H1 (cell line): ENCODE measurements at regions not wholly inside any gene's neighbourhood (a gene's known extent, or its start where the extent isn't known, plus 50 kb on each side); places are given as distances from the start of the nearest gene placed in this dataset.

Source experiments
- CTCF ChIA-PET: fragments of 300-600 bp; sonication (Branson Sonifier 250); formaldehyde crosslinking; loops from one replicate; lab custom pipeline; 2021; ENCODE audit not compliant: partially characterized antibody; lab: Charles Lee
- POLR2A ChIA-PET: fragments of 300-600 bp; sonication (Branson Sonifier 250); formaldehyde crosslinking; loops from one replicate; lab custom pipeline; 2021; ENCODE audit warnings: inconsistent platforms; ENCODE audit not compliant: partially characterized antibody; lab: Charles Lee
- DNase-seq, 2 experiments: peaks; one replicate each; pipeline versions ENCODE4 v3.0.0 to v3.0.0-alpha.2; 2010 to 2022; ENCODE audit warnings: low spot score in 2 of 2, low read depth in 1 of 2, mixed read lengths in 1 of 2
- FAIRE-seq: peaks from 2 replicates; lab custom pipeline; 2011; peaks lifted over from hg19 to GRCh38; lab: Jason Lieb, UNC
- H2AFZ ChIP-seq: 2 replicates; pipeline ENCODE4 v1.8.1; 2012; ENCODE audit warnings: low read length, inconsistent platforms
- H2AK5ac ChIP-seq: 2 replicates; pipeline ENCODE4 v1.6.1; 2013; ENCODE audit warnings: low read depth, low read length
- H2BK120ac ChIP-seq: replicated peaks from 2 replicates; pipeline ENCODE3; 2013; ENCODE audit warnings: low read depth, low read length, inconsistent platforms
- H2BK12ac ChIP-seq: 2 replicates; pipeline ENCODE4 v1.6.1; 2013; ENCODE audit warnings: low read depth, low read length
- H2BK15ac ChIP-seq: 2 replicates; pipeline ENCODE4 v1.6.1; 2013; ENCODE audit warnings: low read length
- H2BK20ac ChIP-seq: 2 replicates; pipeline ENCODE4 v1.6.1; 2013; ENCODE audit warnings: low read length
- H2BK5ac ChIP-seq: 2 replicates; pipeline ENCODE4 v1.6.1; 2013; ENCODE audit warnings: low read depth, low read length
- H3K14ac ChIP-seq: 2 replicates; pipeline ENCODE4 v1.6.1; 2013; ENCODE audit warnings: inconsistent platforms; ENCODE audit not compliant: insufficient read length
- H3K18ac ChIP-seq: 2 replicates; pipeline ENCODE4 v1.6.1; 2013; ENCODE audit warnings: low read length; ENCODE audit errors: extremely low read depth
- H3K23ac ChIP-seq: 2 replicates; pipeline ENCODE4 v1.6.1; 2013; ENCODE audit warnings: inconsistent platforms; ENCODE audit not compliant: insufficient read length
- H3K23me2 ChIP-seq: 2 replicates; pipeline ENCODE4 v1.6.1; 2013; ENCODE audit warnings: low read depth, low read length
- H3K27ac ChIP-seq: 2 replicates; pipeline ENCODE4 v1.6.1; 2011; ENCODE audit warnings: low read depth, low read length, inconsistent platforms
- H3K27me3 ChIP-seq, 4 experiments: replicated peaks in 1 of 4; 1 replicate in 1 of 4; 2 replicates in 3 of 4; pipeline versions ENCODE4 v1.6.1 to v1.8.1; 2011 to 2013; ENCODE audit warnings: low read length in 3 of 4, mild to moderate bottlenecking in 3 of 4, inconsistent platforms in 2 of 4, mixed read lengths in 2 of 4, moderate library complexity in 1 of 4; ENCODE audit not compliant: control insufficient read depth in 3 of 4, insufficient read depth in 3 of 4; ENCODE audit errors: extremely low read depth in 1 of 4
- H3K36me3 ChIP-seq, 4 experiments: 2 replicates each; pipeline versions ENCODE4 v1.6.1 to v1.8.1; 2011 to 2013; ENCODE audit warnings: mild to moderate bottlenecking in 4 of 4, low read length in 3 of 4, moderate library complexity in 2 of 4, control low read depth in 1 of 4, inconsistent platforms in 1 of 4; ENCODE audit not compliant: insufficient read depth in 4 of 4, control insufficient read depth in 2 of 4
- H3K4ac ChIP-seq: replicated peaks from 2 replicates; pipeline ENCODE3; 2013; ENCODE audit warnings: low read length, low read depth, mixed read lengths, inconsistent platforms; ENCODE audit not compliant: insufficient read length
- H3K4me1 ChIP-seq, 4 experiments: replicated peaks in 1 of 4; 1 replicate in 1 of 4; 2 replicates in 3 of 4; pipeline versions ENCODE4 v1.6.1 to v1.8.1; 2011 to 2013; ENCODE audit warnings: low read length in 3 of 4, inconsistent platforms in 2 of 4, mixed read lengths in 1 of 4; ENCODE audit not compliant: insufficient read depth in 4 of 4, control insufficient read depth in 3 of 4
- H3K4me2 ChIP-seq, 2 experiments: 2 replicates each; pipeline versions ENCODE4 v1.6.1 to v1.8.1; 2011 to 2013; ENCODE audit warnings: low read depth in 2 of 2, low read length in 2 of 2, control low read depth in 1 of 2, inconsistent platforms in 1 of 2, mild to moderate bottlenecking in 1 of 2; ENCODE audit not compliant: insufficient read depth in 1 of 2
- H3K4me3 ChIP-seq, 4 experiments: fragments of 200-600, 300-600 bp in 1 of 4; sonication (generic), shearing (Covaris generic), sonication (Bioruptor Twin) in 1 of 4; 2 replicates each; pipeline versions ENCODE4 v1.5.1 to v1.8.1; 2011 to 2016; ENCODE audit warnings: low read length in 4 of 4, low read depth in 3 of 4, control low read depth in 2 of 4, inconsistent platforms in 2 of 4, mild to moderate bottlenecking in 2 of 4, mixed read lengths in 1 of 4, moderate library complexity in 1 of 4; ENCODE audit not compliant: insufficient read depth in 2 of 4; ENCODE audit errors: extremely low read depth in 1 of 4
- H3K56ac ChIP-seq: replicated peaks from 2 replicates; pipeline ENCODE3; 2013; ENCODE audit warnings: low read depth, mild to moderate bottlenecking, mixed read lengths, low read length, inconsistent platforms; ENCODE audit not compliant: insufficient read length
- H3K79me1 ChIP-seq: 2 replicates; pipeline ENCODE4 v1.6.1; 2013; ENCODE audit warnings: low read depth, low read length, control low read depth
- H3K79me2 ChIP-seq, 2 experiments: 2 replicates each; pipeline versions ENCODE4 v1.6.1 to v1.8.1; 2012 to 2013; ENCODE audit warnings: low read length in 2 of 2, mild to moderate bottlenecking in 2 of 2, inconsistent platforms in 1 of 2; ENCODE audit not compliant: insufficient read depth in 2 of 2, control insufficient read depth in 1 of 2
- H3K9ac ChIP-seq, 4 experiments: replicated peaks in 1 of 4; 1 replicate in 1 of 4; 2 replicates in 3 of 4; pipeline versions ENCODE4 v1.6.1 to v1.8.1; 2011 to 2013; ENCODE audit warnings: low read depth in 3 of 4, low read length in 3 of 4, control low read depth in 2 of 4, mild to moderate bottlenecking in 2 of 4, moderate library complexity in 2 of 4, inconsistent platforms in 1 of 4; ENCODE audit errors: extremely low read depth in 1 of 4
- H3K9me3 ChIP-seq, 2 experiments: 2 replicates each; pipeline versions ENCODE4 v1.6.1 to v1.8.1; 2012 to 2013; ENCODE audit warnings: mild to moderate bottlenecking in 2 of 2, moderate library complexity in 2 of 2, control low read depth in 1 of 2, inconsistent platforms in 1 of 2, low read depth in 1 of 2, low read length in 1 of 2, mixed read lengths in 1 of 2; ENCODE audit not compliant: insufficient read depth in 2 of 2
- H4K20me1 ChIP-seq, 2 experiments: replicated peaks in 1 of 2; 2 replicates each; pipeline versions ENCODE3 to v1.8.1; 2011 to 2013; ENCODE audit warnings: inconsistent platforms in 2 of 2, low read length in 2 of 2, mild to moderate bottlenecking in 1 of 2; ENCODE audit not compliant: insufficient read depth in 2 of 2, control insufficient read depth in 1 of 2
- H4K5ac ChIP-seq: 2 replicates; pipeline ENCODE4 v1.6.1; 2013; ENCODE audit warnings: low read length, low read depth, mixed read lengths, inconsistent platforms; ENCODE audit not compliant: insufficient read length
- H4K8ac ChIP-seq: 2 replicates; pipeline ENCODE4 v1.8.0; 2013; ENCODE audit warnings: mild to moderate bottlenecking, moderate library complexity, low read length, inconsistent platforms; ENCODE audit not compliant: insufficient read depth; ENCODE audit errors: extremely low read depth
- H4K91ac ChIP-seq: replicated peaks from 2 replicates; pipeline ENCODE3; 2013; ENCODE audit warnings: low read length, mixed read lengths, inconsistent platforms; ENCODE audit not compliant: insufficient read length
- CTBP2 ChIP-seq: IDR thresholded peaks from 2 replicates; pipeline ENCODE4 v1.7.0; 2011; ENCODE audit warnings: borderline replicate concordance, mild to moderate bottlenecking, moderate library complexity, mixed read lengths, low read length; ENCODE audit not compliant: insufficient read depth, insufficient read length
- GABPA ChIP-seq: IDR thresholded peaks from 2 replicates; pipeline ENCODE4 v1.6.1; 2011; ENCODE audit warnings: mild to moderate bottlenecking, low read length, moderate library complexity, borderline replicate concordance; ENCODE audit not compliant: insufficient read depth
- JUND ChIP-seq: IDR thresholded peaks from 2 replicates; pipeline ENCODE4 v1.6.1; 2011; ENCODE audit warnings: mild to moderate bottlenecking, improper control_type of control experiment, low read length
- NRF1 ChIP-seq: IDR thresholded peaks from 2 replicates; pipeline ENCODE4 v1.6.1; 2011; ENCODE audit warnings: mild to moderate bottlenecking, low read depth, low read length, improper control_type of control experiment
- POLR2A ChIP-seq, 2 experiments: IDR thresholded peaks; 1 replicate in 1 of 2; 2 replicates in 1 of 2; pipeline ENCODE4 v1.6.1; 2011; ENCODE audit warnings: low read depth in 2 of 2, low read length in 2 of 2, mild to moderate bottlenecking in 2 of 2; ENCODE audit errors: control extremely low read depth in 1 of 2
- RAD21 ChIP-seq, 2 experiments: IDR thresholded peaks in 1 of 2; conservative IDR thresholded peaks in 1 of 2; 2 replicates each; pipeline ENCODE4 v1.6.1; 2011; ENCODE audit warnings: low read depth in 2 of 2, low read length in 2 of 2, improper control_type of control experiment in 1 of 2, inconsistent platforms in 1 of 2, mild to moderate bottlenecking in 1 of 2, moderate library complexity in 1 of 2
- RNF2 ChIP-seq: fragments of 200-900, 300-1000 bp; sonication (generic); IDR thresholded peaks from 2 replicates; pipeline ENCODE4 v1.7.1; 2016; ENCODE audit warnings: borderline replicate concordance, low read depth, mild to moderate bottlenecking, antibody characterized with exemption, low read length; ENCODE audit not compliant: poor library complexity, severe bottlenecking; ENCODE audit errors: missing control alignments
- SP1 ChIP-seq: IDR thresholded peaks from 2 replicates; pipeline ENCODE4 v1.6.1; 2011; ENCODE audit warnings: low read depth, low read length
- SRF ChIP-seq: IDR thresholded peaks from 2 replicates; pipeline ENCODE4 v1.6.1; 2011; ENCODE audit warnings: mild to moderate bottlenecking, low read depth, low read length, moderate library complexity
- SUZ12 ChIP-seq: fragments of 200-600 bp; sonication (generic); IDR thresholded peaks from 2 replicates; pipeline ENCODE4 v1.6.1; 2012; ENCODE audit warnings: mild to moderate bottlenecking, inconsistent platforms, low read length, moderate library complexity, mixed read lengths
- TAF1 ChIP-seq: IDR thresholded peaks from 2 replicates; pipeline ENCODE4 v1.6.1; 2011; ENCODE audit warnings: mild to moderate bottlenecking, low read depth, low read length
- TBP ChIP-seq: IDR thresholded peaks from 2 replicates; pipeline ENCODE4 v1.6.1; 2011; ENCODE audit warnings: low read depth, low read length, improper control_type of control experiment
- WGBS, 2 experiments: shearing (Covaris generic) in 1 of 2; methylation state at CpG; one replicate each; pipeline versions ENCODE4 v1.1.6 to v1.1.7; 2013 to 2015; ENCODE audit warnings: low lambda C conversion rate in 2 of 2, mixed read lengths in 2 of 2, inconsistent platforms in 1 of 2, low coverage in 1 of 2, missing lambda C conversion rate in 1 of 2; ENCODE audit not compliant: insufficient replicate concordance in 2 of 2, insufficient coverage in 1 of 2, insufficient read length in 1 of 2; ENCODE audit errors: extremely low coverage in 1 of 2, missing lambda C conversion rate in 1 of 2; 5-methylcytosine and 5-hydroxymethylcytosine counted together
- TF ChIP-seq, protein P1 (sequence below): IDR thresholded peaks from 2 replicates; pipeline ENCODE4 v1.6.1; 2012; ENCODE audit warnings: inconsistent platforms

DNA sequence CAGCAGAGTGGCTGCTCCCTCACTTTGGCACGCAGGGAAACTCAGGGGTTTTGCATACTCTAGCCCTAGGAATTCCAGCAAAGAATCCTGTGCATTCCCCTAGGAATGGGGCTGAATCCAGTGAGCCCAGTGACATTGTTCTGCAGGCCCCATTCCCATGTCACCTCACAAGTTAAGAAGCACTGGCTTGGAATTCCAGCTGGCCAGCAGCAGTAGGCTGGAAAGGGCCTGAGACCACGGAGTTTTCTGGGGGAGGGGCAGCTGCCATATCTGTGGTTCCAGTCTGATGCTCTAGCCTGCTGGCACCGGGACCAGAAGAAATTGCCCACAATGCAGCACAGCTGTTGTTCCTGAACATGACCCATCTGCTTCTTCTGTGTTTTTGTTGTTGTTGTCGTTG is 217.6 kb upstream of the DMRTA1 start:
- H3K27me3 ChIP-seq, result no peaks in the 10 kb centered on the region
- POLR2A ChIA-PET, result no interaction called here

More for the DNA sequence above, 217.6 kb upstream of the DMRTA1 start:
- Histone ChIP-seq H3K4me1 (no peaks in the 10 kb centered on the region), H2BK20ac (no peak overlapping the region), H4K20me1 (no peaks in the 10 kb centered on the region), H3K36me3 (no peaks in the 10 kb centered on the region), H3K23me2 (no peaks in the 10 kb centered on the region), H4K91ac (no peak overlapping the region), H2AK5ac (no peak overlapping the region), H3K27ac (no peak overlapping the region), H3K56ac (no peak overlapping the region), H3K79me1 (no peaks in the 10 kb centered on the region), H3K4me2 (no peak overlapping the region), H2BK12ac (no peak overlapping the region), H4K5ac (no peak overlapping the region), H2BK120ac (no peak overlapping the region), H4K8ac (no peak overlapping the region), H3K9me3 (peaks cover 19 to 24% of the 10 kb centered on the region in 2 experiments), H3K4me3 (no peak overlapping the region), H3K18ac (no peak overlapping the region), H3K9ac (no peak overlapping the region), H3K79me2 (no peaks in the 10 kb centered on the region), H3K14ac (no peak overlapping the region), H3K4ac (no peak overlapping the region), H2BK5ac (no peak overlapping the region), H2BK15ac (no peak overlapping the region), H2AFZ (no peak overlapping the region), H3K23ac (no peak overlapping the region)
- CTCF ChIA-PET, result interaction anchor here (1.0 to 3.5 kb wide), 6 partner anchors 9 to 124 kb away, joined by 4 to 21 read pairs (median 5); no protein-coding TSS in a partner anchor
- TF ChIP-seq JUND (no peak), RNF2 (no peak), POLR2A (IDR thresholded peaks at IDR 0.05; ENCODE audit: control extremely low read depth in 1 of 2, low read depth in 2 of 2, low read length in 2 of 2) (no peak), SP1 (no peak), TAF1 (no peak), TBP (no peak), SUZ12 (no peak), SRF (no peak), NRF1 (no peak), GABPA (no peak), CTBP2 (no peak), RAD21 (IDR thresholded peaks at IDR 0.05 in 1 of 2, conservative IDR thresholded peaks at IDR 0.05 in 1 of 2; ENCODE audit: low read depth in 2 of 2, low read length in 2 of 2) (no peak)
- TF ChIP-seq, protein P1, sequence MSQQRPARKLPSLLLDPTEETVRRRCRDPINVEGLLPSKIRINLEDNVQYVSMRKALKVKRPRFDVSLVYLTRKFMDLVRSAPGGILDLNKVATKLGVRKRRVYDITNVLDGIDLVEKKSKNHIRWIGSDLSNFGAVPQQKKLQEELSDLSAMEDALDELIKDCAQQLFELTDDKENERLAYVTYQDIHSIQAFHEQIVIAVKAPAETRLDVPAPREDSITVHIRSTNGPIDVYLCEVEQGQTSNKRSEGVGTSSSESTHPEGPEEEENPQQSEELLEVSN, result no peak
- WGBS, 2 experiments, result 90% methylated on average over 4 of the region's 4 CpGs; no CpG with 5 or more reads in 1 of the 2 experiments
- no peak for DNase-seq
- no peak for FAIRE-seq
